ENCODE measurements at regions not wholly inside any gene's neighbourhood (a gene's known extent, or its start where the extent isn't known, plus 50 kb on each side); places are given as distances from the start of the nearest gene placed in this dataset.

GRCh38 chr2:111696226-111696625, 187.8 kb downstream of the ANAPC1 start:
- TF ChIP-seq CTCF (IDR thresholded peaks at IDR 0.05) (no peak), POLR2A (IDR thresholded peaks at IDR 0.05) (no peak), POLR2AphosphoS5 (IDR thresholded peaks at IDR 0.05) (no peak), EP300 (IDR thresholded peaks at IDR 0.05) (no peak)

Measured in gastroesophageal sphincter (tissue), 3 donors.